ENCODE measurements at regions not wholly inside any gene's neighbourhood (a gene's known extent, or its start where the extent isn't known, plus 50 kb on each side); places are given as distances from the start of the nearest gene placed in this dataset.

- TF ChIP-seq CTCF (IDR thresholded peaks at IDR 0.05) (no peak), POLR2A (IDR thresholded peaks at IDR 0.05) (no peak)
Measured at GRCh38 chr4:57364255-57364654, 254.1 kb upstream of the IGFBP7 start.
